C4-2B (cell line): ENCODE measurements at regions not wholly inside any gene's neighbourhood (a gene's known extent, or its start where the extent isn't known, plus 50 kb on each side); places are given as distances from the start of the nearest gene placed in this dataset.

Source experiments
- ZFX ChIP-seq: fragments of 450-650 bp; IDR thresholded peaks from 2 replicates; pipeline ENCODE4 v1.6.1; 2017
- TF ChIP-seq, protein P1 (sequence below): fragments of 450-650 bp; conservative IDR thresholded peaks from 2 replicates; pipeline ENCODE4 v1.5.1; 2017; ENCODE audit warnings: mild to moderate bottlenecking

DNA sequence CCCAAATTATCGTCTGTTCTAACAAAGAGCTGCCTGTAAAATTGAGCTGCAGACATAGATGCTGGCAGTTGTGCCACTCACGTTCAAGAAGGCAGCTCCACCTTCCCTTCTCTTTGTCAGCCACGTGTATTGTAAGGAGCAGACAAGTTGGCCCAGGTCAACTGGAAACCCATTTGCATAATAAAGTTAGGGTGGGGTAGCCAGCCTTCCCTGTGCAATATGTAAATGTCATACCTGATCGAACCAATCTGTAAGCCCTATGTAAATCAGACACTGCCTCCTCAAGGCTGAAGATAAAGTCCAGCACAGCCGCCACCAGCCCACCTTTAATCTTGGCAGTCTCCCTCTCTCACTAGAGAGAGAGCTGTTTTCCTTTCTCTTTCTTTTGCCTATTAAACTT is 117.2 kb downstream of the TMEM144 start:
- TF ChIP-seq, protein P1, sequence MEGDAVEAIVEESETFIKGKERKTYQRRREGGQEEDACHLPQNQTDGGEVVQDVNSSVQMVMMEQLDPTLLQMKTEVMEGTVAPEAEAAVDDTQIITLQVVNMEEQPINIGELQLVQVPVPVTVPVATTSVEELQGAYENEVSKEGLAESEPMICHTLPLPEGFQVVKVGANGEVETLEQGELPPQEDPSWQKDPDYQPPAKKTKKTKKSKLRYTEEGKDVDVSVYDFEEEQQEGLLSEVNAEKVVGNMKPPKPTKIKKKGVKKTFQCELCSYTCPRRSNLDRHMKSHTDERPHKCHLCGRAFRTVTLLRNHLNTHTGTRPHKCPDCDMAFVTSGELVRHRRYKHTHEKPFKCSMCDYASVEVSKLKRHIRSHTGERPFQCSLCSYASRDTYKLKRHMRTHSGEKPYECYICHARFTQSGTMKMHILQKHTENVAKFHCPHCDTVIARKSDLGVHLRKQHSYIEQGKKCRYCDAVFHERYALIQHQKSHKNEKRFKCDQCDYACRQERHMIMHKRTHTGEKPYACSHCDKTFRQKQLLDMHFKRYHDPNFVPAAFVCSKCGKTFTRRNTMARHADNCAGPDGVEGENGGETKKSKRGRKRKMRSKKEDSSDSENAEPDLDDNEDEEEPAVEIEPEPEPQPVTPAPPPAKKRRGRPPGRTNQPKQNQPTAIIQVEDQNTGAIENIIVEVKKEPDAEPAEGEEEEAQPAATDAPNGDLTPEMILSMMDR, result no peak
- no peak for TF ChIP-seq ZFX
